ENCODE measurements at regions not wholly inside any gene's neighbourhood (a gene's known extent, or its start where the extent isn't known, plus 50 kb on each side); places are given as distances from the start of the nearest gene placed in this dataset.

- TF ChIP-seq EZH2 (IDR thresholded peaks at IDR 0.05; ENCODE audit: borderline replicate concordance) (no peak), CTCF (IDR thresholded peaks at IDR 0.05; ENCODE audit: poor library complexity) (no peak), EZH2phosphoT487 (IDR thresholded peaks at IDR 0.05; ENCODE audit: low read depth, severe bottlenecking, unreplicated experiment) (no peak)
Observed at GRCh38 chr2:129717560-129718130, 261.8 kb upstream of the RAB6C start.
